ENCODE measurements at regions not wholly inside any gene's neighbourhood (a gene's known extent, or its start where the extent isn't known, plus 50 kb on each side); places are given as distances from the start of the nearest gene placed in this dataset.

DNA sequence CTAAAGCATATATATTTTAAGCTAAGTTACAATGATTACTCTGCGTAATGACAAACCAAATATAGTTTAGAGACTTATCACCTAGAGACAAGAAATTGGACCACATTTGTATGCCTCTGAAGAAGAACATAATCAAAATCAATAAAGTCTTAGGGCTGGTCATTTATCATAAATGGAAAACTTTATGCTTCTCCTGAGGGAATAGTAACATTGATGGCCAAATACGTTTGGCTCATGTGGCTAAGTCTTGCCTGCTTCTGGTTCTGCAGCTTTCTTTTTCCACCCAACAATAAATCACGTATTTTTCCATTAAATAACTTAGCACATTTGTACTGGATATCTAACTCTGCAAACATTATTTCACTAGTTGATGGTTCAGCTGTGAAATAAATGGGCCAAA lies 458.4 kb downstream of the SLITRK1 start:
- DNase-seq (ENCODE audit: low spot score), result no peak

DNA sequence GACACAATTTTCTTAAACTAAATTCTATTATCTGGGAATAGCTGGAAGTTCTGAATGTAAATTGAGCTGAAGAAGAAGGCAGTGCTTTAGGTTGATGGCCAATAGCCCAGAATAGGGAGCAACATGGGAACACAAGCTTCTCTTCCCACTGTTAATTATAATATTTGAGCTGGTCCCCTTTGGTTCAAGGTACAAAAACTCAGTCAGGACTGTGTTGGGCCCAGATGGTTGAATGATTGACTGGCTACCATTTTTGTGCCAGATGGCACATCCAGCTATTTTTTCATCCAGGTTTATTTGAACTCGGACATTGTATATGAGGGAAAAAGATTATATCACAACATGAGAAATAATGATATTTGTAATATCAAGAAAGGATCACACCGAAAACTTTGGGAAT lies 458.9 kb downstream of the SLITRK1 start:
- in situ Hi-C loops (cut with MboI; ENCODE audit: low pct_unique_long_range_greater_than_20kb, low sequenced_read_pairs, unreplicated experiment), result no loop called here

More for the DNA sequence above, 458.4 kb downstream of the SLITRK1 start:
- in situ Hi-C loops (cut with MboI; ENCODE audit: low pct_unique_long_range_greater_than_20kb, low sequenced_read_pairs, unreplicated experiment), result no loop called here
- TF ChIP-seq, protein P1, sequence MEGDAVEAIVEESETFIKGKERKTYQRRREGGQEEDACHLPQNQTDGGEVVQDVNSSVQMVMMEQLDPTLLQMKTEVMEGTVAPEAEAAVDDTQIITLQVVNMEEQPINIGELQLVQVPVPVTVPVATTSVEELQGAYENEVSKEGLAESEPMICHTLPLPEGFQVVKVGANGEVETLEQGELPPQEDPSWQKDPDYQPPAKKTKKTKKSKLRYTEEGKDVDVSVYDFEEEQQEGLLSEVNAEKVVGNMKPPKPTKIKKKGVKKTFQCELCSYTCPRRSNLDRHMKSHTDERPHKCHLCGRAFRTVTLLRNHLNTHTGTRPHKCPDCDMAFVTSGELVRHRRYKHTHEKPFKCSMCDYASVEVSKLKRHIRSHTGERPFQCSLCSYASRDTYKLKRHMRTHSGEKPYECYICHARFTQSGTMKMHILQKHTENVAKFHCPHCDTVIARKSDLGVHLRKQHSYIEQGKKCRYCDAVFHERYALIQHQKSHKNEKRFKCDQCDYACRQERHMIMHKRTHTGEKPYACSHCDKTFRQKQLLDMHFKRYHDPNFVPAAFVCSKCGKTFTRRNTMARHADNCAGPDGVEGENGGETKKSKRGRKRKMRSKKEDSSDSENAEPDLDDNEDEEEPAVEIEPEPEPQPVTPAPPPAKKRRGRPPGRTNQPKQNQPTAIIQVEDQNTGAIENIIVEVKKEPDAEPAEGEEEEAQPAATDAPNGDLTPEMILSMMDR (IDR thresholded peaks at IDR 0.05; ENCODE audit: extremely low read depth, insufficient read depth, missing control alignments), result no peak

DNA sequence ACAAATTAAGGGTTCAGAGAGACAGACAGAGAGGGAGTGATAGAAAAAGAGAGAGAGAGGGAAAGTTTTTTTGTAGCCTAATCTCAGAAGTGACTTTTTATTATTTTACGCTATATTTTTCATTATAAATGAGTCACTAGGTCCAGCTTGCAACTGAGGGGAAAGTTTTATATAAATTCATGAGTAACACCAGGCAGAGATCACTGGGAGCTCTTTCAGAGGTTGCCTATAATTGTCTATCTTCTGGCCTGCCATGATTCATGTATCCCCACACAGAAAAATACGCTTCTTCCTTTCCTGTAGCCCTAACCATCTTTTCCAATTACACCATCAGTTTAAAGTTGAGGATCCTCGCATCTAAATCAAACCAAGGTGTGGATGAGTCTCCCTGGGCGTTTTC lies 467.9 kb downstream of the SLITRK1 start:
- in situ Hi-C loops (cut with MboI; ENCODE audit: low pct_unique_long_range_greater_than_20kb, low sequenced_read_pairs, unreplicated experiment), result no loop called here
- TF ChIP-seq, protein P1 (IDR thresholded peaks at IDR 0.05; ENCODE audit: extremely low read depth, insufficient read depth, missing control alignments), result no peak
- no peak for DNase-seq (ENCODE audit: low spot score)

More for the DNA sequence above, 458.9 kb downstream of the SLITRK1 start:
- no peak for DNase-seq (ENCODE audit: low spot score)
- TF ChIP-seq, protein P1 (IDR thresholded peaks at IDR 0.05; ENCODE audit: extremely low read depth, insufficient read depth, missing control alignments), result no peak

DNA sequence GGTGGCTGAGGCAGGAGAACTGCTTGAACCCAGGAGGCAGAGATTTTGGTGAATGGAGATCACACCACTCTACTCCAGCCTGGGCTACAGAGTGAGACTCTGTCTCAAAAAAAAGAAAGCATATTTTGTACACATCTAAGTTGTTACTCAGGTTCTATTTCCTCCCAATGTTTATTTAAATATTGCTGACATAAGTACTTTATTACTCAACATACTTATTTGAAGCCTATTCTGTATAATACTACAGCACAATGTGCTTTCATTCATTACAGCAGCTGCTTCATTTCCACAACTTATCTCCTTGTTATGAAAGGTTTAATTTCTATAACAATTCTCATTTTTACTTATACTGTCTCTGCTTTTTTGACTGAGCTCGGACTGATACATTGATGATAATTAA lies 495.7 kb downstream of the SLITRK1 start:
- DNase-seq (ENCODE audit: low spot score), result no peak
- TF ChIP-seq, protein P1 (IDR thresholded peaks at IDR 0.05; ENCODE audit: extremely low read depth, insufficient read depth, missing control alignments), result no peak
- in situ Hi-C loops (cut with MboI; ENCODE audit: low pct_unique_long_range_greater_than_20kb, low sequenced_read_pairs, unreplicated experiment), result no loop called here

DNA sequence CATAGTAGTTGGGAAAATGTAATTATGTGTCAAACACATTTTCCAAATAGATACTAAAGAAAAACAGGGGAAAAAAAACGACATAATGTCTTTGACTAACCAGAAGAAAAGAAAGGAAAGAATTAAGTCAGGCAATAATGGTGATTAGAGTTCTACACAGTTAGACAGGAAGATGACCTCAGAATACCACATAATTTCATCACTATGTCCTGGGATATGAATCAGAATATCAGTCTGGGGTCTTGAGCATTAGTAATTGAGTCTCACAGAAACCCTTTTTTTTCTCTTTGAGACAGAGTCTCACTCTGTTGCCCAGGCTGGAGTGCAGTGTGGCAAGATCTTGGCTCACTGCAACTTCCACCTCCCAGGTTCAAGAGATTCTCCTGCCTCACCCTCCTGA lies 503.4 kb downstream of the SLITRK1 start:
- no peak for DNase-seq (ENCODE audit: low spot score)
- in situ Hi-C loops (cut with MboI; ENCODE audit: low pct_unique_long_range_greater_than_20kb, low sequenced_read_pairs, unreplicated experiment), result no loop called here
- TF ChIP-seq, protein P1 (IDR thresholded peaks at IDR 0.05; ENCODE audit: extremely low read depth, insufficient read depth, missing control alignments), result no peak

DNA sequence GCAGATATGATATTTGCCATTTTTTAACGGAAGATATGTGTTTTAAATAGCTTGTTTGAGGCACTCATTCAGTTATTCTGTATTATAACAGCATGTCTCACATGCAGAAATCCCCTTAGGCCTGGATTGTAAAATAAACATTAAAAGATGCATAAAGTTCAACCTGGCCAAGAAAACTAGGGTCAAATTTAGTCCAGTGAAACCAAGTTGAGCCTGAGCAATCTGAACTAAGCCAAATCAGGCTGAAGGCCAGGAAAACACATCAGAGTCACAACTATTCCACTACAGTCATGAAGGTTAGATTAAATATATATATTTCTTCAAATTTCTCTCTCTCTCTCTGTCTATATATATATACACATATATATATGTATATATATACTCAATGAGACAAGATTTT lies 504.8 kb downstream of the SLITRK1 start:
- in situ Hi-C loops (cut with MboI; ENCODE audit: low pct_unique_long_range_greater_than_20kb, low sequenced_read_pairs, unreplicated experiment), result no loop called here
- DNase-seq (ENCODE audit: low spot score), result no peak
- TF ChIP-seq, protein P1 (IDR thresholded peaks at IDR 0.05; ENCODE audit: extremely low read depth, insufficient read depth, missing control alignments), result no peak

DNA sequence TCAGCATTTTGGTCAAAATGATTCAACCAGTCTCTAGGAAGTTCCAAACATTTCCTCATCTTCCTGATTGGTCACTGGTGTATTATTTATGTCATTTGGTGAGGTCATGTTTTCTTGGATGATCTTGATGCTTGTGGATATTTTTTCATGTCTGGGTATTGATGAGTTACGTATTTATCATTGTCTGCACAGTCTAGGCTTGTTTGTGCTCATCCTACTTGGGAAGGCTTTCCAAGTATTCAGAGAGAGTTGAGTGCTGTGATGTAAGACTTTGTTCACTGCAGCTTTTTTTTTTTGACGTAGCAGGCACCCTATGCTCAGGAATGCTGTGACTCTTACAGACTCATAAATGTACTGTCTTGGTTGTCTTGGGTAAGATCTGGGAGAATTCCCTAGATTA lies 509.5 kb downstream of the SLITRK1 start:
- in situ Hi-C loops (cut with MboI; ENCODE audit: low pct_unique_long_range_greater_than_20kb, low sequenced_read_pairs, unreplicated experiment), result no loop called here
- TF ChIP-seq, protein P1 (IDR thresholded peaks at IDR 0.05; ENCODE audit: extremely low read depth, insufficient read depth, missing control alignments), result no peak
- DNase-seq (ENCODE audit: low spot score), result no peak
